Heart left ventricle (tissue), 16 donors: ENCODE measurements at regions not wholly inside any gene's neighbourhood (a gene's known extent, or its start where the extent isn't known, plus 50 kb on each side); places are given as distances from the start of the nearest gene placed in this dataset.

ENCODE experiments used
- ATAC-seq, 4 donors: fragments of 200-7000 bp; cut with Tn5 transposase; one replicate each; pipeline ENCODE4 v1.9.1; 2020 to 2022; ENCODE audit warnings: moderate library complexity in 4 of 4, mild to moderate bottlenecking in 3 of 4, moderate number of reproducible peaks in 1 of 4
- DNase-seq, 5 donors: peaks; one replicate each; pipeline ENCODE4 v3.0.0-alpha.2; 2020
- H3K27ac ChIP-seq, 12 donors: fragments of 200-600 bp; sonication (generic) in 4 of 12; one replicate each; pipeline versions ENCODE4 v1.5.0 to v1.8.0; 2016 to 2022; ENCODE audit warnings: mild to moderate bottlenecking in 2 of 12
- H3K27me3 ChIP-seq, 9 donors: fragments of 200-600 bp; sonication (generic) in 2 of 9; one replicate each; pipeline versions ENCODE4 v1.5.1 to v1.8.0; 2016 to 2022; ENCODE audit warnings: mild to moderate bottlenecking in 3 of 9
- H3K36me3 ChIP-seq, 9 donors: fragments of 200-600 bp; sonication (generic) in 2 of 9; one replicate each; pipeline versions ENCODE4 v1.5.0 to v1.8.0; 2018 to 2022; ENCODE audit warnings: mild to moderate bottlenecking in 2 of 9
- H3K4me1 ChIP-seq, 12 donors: fragments of 200-600 bp; sonication (generic) in 4 of 12; one replicate each; pipeline versions ENCODE4 v1.5.0 to v1.8.0; 2016 to 2022; ENCODE audit warnings: mild to moderate bottlenecking in 3 of 12
- H3K4me3 ChIP-seq, 12 donors: fragments of 200-600 bp; sonication (generic) in 4 of 12; one replicate each; pipeline versions ENCODE4 v1.5.0 to v1.8.0; 2017 to 2022; ENCODE audit warnings: mild to moderate bottlenecking in 9 of 12, moderate library complexity in 4 of 12
- H3K9me3 ChIP-seq, 12 donors: fragments of 200-600 bp; sonication (generic) in 4 of 12; one replicate each; pipeline versions ENCODE4 v1.5.0 to v1.8.0; 2016 to 2022; ENCODE audit warnings: mild to moderate bottlenecking in 1 of 12
- POLR2A ChIP-seq, 2 donors: fragments of 450-650 bp; IDR thresholded peaks; one replicate each; pipeline ENCODE4 v1.6.1; 2017; ENCODE audit warnings: antibody characterized with exemption in 2 of 2, mild to moderate bottlenecking in 2 of 2, moderate library complexity in 2 of 2
- WGBS, 4 donors: extraction: QIAGEN DNeasy Blood & Tissue Kit in 2 of 4; methylation state at CpG; one replicate each; pipeline versions ENCODE4 v1.1.5 to v1.1.7; 2013 to 2018; 5-methylcytosine and 5-hydroxymethylcytosine counted together
- intact Hi-C, 10 donors: fragments of 100-400 bp; cut with DNase I; formaldehyde crosslinking; loops; one replicate each; pipeline versions ENCODE4 v1.11.1 to v1.14.2; 2022
- TF ChIP-seq, protein P1 (sequence below), 12 donors: fragments of 200-600 bp; sonication (generic) in 4 of 12; IDR thresholded peaks; one replicate each; pipeline versions ENCODE4 v1.5.0 to v1.8.0; 2018 to 2022; ENCODE audit warnings: antibody characterized with exemption in 12 of 12, mild to moderate bottlenecking in 5 of 12
- donor health status: ischemic (EF 13 %, LVEDD 7.1; RV severe dilation, severe dysfunction).
- donor health status: healthy with polysubstance abuse.
- donor health status: DM: no; HTN: yes; CAD: no.
- donor health status: DM: no; HTN: no; CAD: no.
- donor health status: ischemic (EF 25% LVEDD 6.9; RV normal size, moderate dysfunction).
- donor health status: ischemic (EF 25% LVEDD 5.7; RV mildly dilated, moderate dysfunction).
- donor health status: healthy.
- donor health status: DM: yes; HTN: yes; CAD: no.
- donor health status: ischemic (EF 35%, LVEDD 5.7; RV mildly dilated, moderate dysfunction).
- donor health status: nonischemic (EF 11% LVEDD 7.7; RV severe dilation, severe dysfunction).
- donor health status: DM: yes; HTN: yes; CAD: no.
- donor health status: PGD.
- donor health status: ischemic (EF 29% LVEDD 5.4; RV normal size, mild dysfunction).
- donor health status: nonischemic (EF 23%, LVEDD 6.1; RV moderate dilation, normal function).

DNA sequence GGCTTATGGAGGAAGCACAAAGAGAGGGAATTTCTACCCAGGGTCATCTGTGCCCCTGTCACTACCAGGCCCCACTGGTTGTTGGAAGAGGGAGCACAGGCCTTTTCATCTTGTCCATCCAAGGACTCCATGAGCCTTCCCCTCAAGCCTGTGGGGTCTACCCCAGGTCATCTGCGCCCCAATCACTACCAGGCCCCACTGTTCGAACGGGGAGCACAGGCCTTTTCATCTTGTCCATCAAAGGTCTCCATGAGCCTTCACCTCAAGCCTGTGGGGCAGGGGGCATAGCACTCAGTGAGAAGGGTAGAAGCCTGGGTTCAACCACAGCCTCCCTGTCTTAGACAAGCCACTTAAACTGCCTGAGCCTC lies 101.5 kb upstream of the CDH5 start:
- intact Hi-C loops: loop anchor here in 1 of 10 donors (10.0 kb wide), 1 partner anchor 1140 kb away; the partner anchor contains the start of gene CDH11
- peaks cover 0 to under 1% (median 0%) of the 10 kb centered on the region in 9 donors for H3K27me3 ChIP-seq
- no peaks in the 10 kb centered on the region for H3K9me3 ChIP-seq
- DNase-seq (no peak), ATAC-seq (no peak)
- H3K4me3 ChIP-seq: no peak overlapping the region
- no peak overlapping the region for H3K27ac ChIP-seq
- no peaks in the 10 kb centered on the region for H3K36me3 ChIP-seq
- peaks cover 0 to 33% (median 11%) of the 10 kb centered on the region in 12 donors for H3K4me1 ChIP-seq
- TF ChIP-seq, protein P1, sequence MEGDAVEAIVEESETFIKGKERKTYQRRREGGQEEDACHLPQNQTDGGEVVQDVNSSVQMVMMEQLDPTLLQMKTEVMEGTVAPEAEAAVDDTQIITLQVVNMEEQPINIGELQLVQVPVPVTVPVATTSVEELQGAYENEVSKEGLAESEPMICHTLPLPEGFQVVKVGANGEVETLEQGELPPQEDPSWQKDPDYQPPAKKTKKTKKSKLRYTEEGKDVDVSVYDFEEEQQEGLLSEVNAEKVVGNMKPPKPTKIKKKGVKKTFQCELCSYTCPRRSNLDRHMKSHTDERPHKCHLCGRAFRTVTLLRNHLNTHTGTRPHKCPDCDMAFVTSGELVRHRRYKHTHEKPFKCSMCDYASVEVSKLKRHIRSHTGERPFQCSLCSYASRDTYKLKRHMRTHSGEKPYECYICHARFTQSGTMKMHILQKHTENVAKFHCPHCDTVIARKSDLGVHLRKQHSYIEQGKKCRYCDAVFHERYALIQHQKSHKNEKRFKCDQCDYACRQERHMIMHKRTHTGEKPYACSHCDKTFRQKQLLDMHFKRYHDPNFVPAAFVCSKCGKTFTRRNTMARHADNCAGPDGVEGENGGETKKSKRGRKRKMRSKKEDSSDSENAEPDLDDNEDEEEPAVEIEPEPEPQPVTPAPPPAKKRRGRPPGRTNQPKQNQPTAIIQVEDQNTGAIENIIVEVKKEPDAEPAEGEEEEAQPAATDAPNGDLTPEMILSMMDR (IDR thresholded peaks at IDR 0.05): no peak
- no peak for TF ChIP-seq POLR2A (IDR thresholded peaks at IDR 0.05)
- WGBS, 4 donors: 65 to 100% (median 90%) methylated on average over 2 to 3 of the region's 3 CpGs

DNA sequence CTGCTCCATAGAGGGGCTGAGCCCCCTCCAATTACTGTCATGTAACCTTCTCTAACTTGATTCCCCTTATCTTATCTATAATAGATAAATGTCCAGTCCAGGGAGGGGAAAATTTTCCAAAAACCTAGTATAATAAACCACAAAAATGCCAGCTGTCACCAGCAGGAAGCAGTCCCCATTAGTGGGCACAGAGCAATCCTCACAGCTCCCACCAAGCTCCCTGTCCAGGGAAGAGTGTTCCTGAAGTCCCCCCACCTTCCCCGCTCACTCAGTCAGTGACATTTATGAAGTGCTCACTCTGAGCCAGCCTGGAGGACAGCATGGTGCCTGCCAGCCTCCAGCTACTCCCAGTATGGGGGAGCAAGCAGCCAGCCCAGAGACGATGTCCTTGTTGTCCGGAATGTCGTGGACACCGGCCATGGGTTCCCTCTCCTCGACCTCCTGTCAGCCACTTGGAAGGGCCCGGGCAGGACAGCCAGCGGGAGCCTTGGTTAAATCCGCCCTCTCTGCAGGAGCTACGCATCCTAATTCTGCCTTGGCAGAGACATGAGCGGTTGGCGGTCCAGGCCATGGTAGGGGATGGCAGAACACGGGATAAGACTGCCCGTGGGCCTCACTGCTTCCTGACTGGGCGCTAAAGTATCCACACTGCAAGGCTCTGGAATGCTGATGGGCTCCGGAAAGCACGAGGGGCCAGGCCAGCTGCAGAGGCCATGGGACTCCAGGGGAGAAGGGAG lies 102.0 kb upstream of the CDH5 start:
- Histone ChIP-seq H3K9me3 (no peaks in the 10 kb centered on the region), H3K27me3 (no peaks in the 10 kb centered on the region), H3K36me3 (no peaks in the 10 kb centered on the region), H3K27ac (no peak overlapping the region), H3K4me3 (no peak overlapping the region), H3K4me1 (peaks cover 0 to 32% (median 10%) of the 10 kb centered on the region in 12 donors)
- 89 to 100% (median 92%) methylated on average over 5 to 17 of the region's 17 CpGs for WGBS, 4 donors
- TF ChIP-seq POLR2A (IDR thresholded peaks at IDR 0.05): no peak
- TF ChIP-seq, protein P1 (IDR thresholded peaks at IDR 0.05): no peak
- intact Hi-C loops: loop anchor here in 1 of 10 donors (10.0 kb wide), 1 partner anchor 1140 kb away; the partner anchor contains the start of gene CDH11
- DNase-seq (no peak), ATAC-seq (no peak)

DNA sequence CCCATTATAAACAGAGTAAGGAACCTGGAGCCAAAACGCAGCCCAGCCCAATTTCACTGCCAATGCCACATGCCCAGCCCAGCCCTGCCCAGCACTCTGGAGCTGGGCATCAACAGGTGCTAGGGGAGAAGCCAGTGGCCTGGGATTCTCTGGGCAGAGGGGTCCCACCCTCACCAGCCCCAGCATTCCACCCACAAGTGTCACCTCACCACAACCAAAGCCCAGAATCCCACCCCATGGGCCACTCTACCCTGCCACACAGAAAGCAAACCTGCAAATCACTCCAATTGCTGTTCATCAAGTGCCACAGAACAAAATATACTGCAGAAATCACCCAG lies 102.5 kb upstream of the CDH5 start:
- H3K4me3 ChIP-seq: no peak overlapping the region
- no peak overlapping the region for H3K27ac ChIP-seq
- WGBS, 4 donors: 93 to 100% (median 96%) methylated on average over 1 of the region's 1 CpG
- no peak for TF ChIP-seq POLR2A (IDR thresholded peaks at IDR 0.05)
- TF ChIP-seq, protein P1 (IDR thresholded peaks at IDR 0.05): no peak
- peaks cover 0 to 32% (median 10%) of the 10 kb centered on the region in 12 donors for H3K4me1 ChIP-seq
- DNase-seq (no peak), ATAC-seq (no peak)
- H3K36me3 ChIP-seq: no peaks in the 10 kb centered on the region
- no peaks in the 10 kb centered on the region for H3K27me3 ChIP-seq
- intact Hi-C loops: loop anchor here in 1 of 10 donors (10.0 kb wide), 1 partner anchor 1139 kb away; the partner anchor contains the start of gene CDH11
- no peaks in the 10 kb centered on the region for H3K9me3 ChIP-seq

DNA sequence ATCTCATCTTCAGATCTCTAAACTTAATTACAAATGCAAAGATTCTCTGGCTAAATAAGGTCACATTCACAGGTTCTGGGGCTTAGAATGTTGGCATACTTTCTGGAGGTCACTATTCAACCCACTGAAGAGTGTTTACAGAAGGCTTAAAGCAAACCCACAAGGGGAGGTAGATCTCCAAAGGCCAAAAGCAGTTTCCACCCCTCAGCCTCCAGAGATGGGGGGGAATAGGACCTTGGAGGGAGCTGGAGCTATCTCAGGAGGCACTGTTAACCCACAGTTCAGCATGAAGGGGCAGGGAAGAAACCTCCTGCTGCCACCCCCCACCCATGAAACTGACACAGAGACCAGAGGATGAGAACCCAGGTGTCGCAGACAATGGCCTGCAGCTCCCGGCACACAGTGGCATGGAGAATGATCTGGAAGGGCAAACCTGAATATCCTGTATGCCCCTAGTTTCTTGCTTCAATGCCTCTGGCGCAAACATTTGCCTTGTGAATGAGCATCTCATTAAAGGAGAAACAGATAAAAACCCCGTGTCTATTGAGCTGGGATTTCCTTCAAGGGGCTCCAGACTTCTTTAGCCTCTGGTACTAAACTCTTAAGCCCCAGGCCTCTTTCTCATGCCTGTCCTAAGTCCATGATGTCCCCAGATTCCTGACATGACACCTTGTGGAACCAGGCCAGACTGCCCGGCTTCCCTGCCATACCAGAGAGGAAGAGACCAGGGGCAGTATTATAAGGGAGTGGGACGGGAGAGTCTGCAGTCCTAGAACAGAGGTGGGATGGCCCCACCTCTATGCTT lies 103.1 kb upstream of the CDH5 start:
- WGBS, 4 donors: 92 to 98% (median 97%) methylated on average over 6 of the region's 6 CpGs
- no peak for DNase-seq
- no peak for ATAC-seq
- intact Hi-C loops: loop anchor here in 1 of 10 donors (10.0 kb wide), 1 partner anchor 1139 kb away; the partner anchor contains the start of gene CDH11
- Histone ChIP-seq H3K4me3 (no peak overlapping the region), H3K27me3 (no peaks in the 10 kb centered on the region), H3K27ac (no peak overlapping the region), H3K9me3 (no peaks in the 10 kb centered on the region), H3K36me3 (no peaks in the 10 kb centered on the region), H3K4me1 (peaks cover 0 to 30% (median 10%) of the 10 kb centered on the region in 12 donors)
- TF ChIP-seq POLR2A (IDR thresholded peaks at IDR 0.05): no peak
- TF ChIP-seq, protein P1 (IDR thresholded peaks at IDR 0.05): no peak
